IMR-90 (cell line): ENCODE measurements at regions not wholly inside any gene's neighbourhood (a gene's known extent, or its start where the extent isn't known, plus 50 kb on each side); places are given as distances from the start of the nearest gene placed in this dataset.

ENCODE experiments used
- ATAC-seq: fragments of 200-7000 bp; cut with Tn5 transposase; 2 replicates; pipeline ENCODE4 v1.9.1; 2020; ENCODE audit warnings: low read depth, mild to moderate bottlenecking, moderate library complexity
- BruUV-seq: library from RNA; stranded (reverse); fragments of 400-500 nt; replicated peaks from 2 replicates; lab custom pipeline; 2021; lab: Mats Ljungman, UMichigan
- CTCF ChIA-PET: fragments of 300-600 bp; formaldehyde crosslinking; extraction: SDS; loops from one replicate; lab custom pipeline; 2021; ENCODE audit warnings: antibody characterized with exemption; lab: Yijun Ruan, JAX
- POLR2A ChIA-PET: fragments of 300-600 bp; sonication (Branson Sonifier 250); formaldehyde crosslinking; loops from one replicate; lab custom pipeline; 2022; ENCODE audit warnings: antibody characterized with exemption; ENCODE audit not compliant: unreplicated experiment; lab: Charles Lee
- DNase-seq: peaks from one replicate; pipeline ENCODE4 v3.0.0; 2013
- H2AFZ ChIP-seq: replicated peaks from 2 replicates; pipeline ENCODE3; 2013; ENCODE audit warnings: low read length, mild to moderate bottlenecking; ENCODE audit not compliant: poor library complexity
- H2AK5ac ChIP-seq: 2 replicates; pipeline ENCODE4 v1.6.1; 2013; ENCODE audit warnings: low read depth, low read length, inconsistent platforms
- H2AK9ac ChIP-seq: replicated peaks from 2 replicates; pipeline ENCODE3; 2013; ENCODE audit warnings: mild to moderate bottlenecking, low read depth, low read length, moderate library complexity; ENCODE audit not compliant: poor library complexity
- H2BK120ac ChIP-seq: 2 replicates; pipeline ENCODE4 v1.6.1; 2013; ENCODE audit warnings: low read depth, low read length, inconsistent platforms
- H2BK15ac ChIP-seq: 3 replicates; pipeline ENCODE4 v1.6.1; 2013; ENCODE audit warnings: low read depth, low read length, inconsistent platforms
- H2BK20ac ChIP-seq: 2 replicates; pipeline ENCODE4 v1.6.1; 2013; ENCODE audit warnings: low read depth, mild to moderate bottlenecking, inconsistent platforms, low read length, moderate library complexity
- H2BK5ac ChIP-seq: 2 replicates; pipeline ENCODE4 v1.6.1; 2013; ENCODE audit warnings: mild to moderate bottlenecking, low read depth, low read length, inconsistent platforms; ENCODE audit not compliant: poor library complexity, severe bottlenecking
- H3K14ac ChIP-seq: replicated peaks from 2 replicates; pipeline ENCODE4 v1.6.1; 2013; ENCODE audit warnings: low read depth, low read length, inconsistent platforms
- H3K18ac ChIP-seq: 2 replicates; pipeline ENCODE4 v1.6.1; 2013; ENCODE audit warnings: low read depth, low read length, control low read depth
- H3K23ac ChIP-seq: 2 replicates; pipeline ENCODE4 v1.6.1; 2013; ENCODE audit warnings: low read depth, low read length, inconsistent platforms
- H3K27ac ChIP-seq: 2 replicates; pipeline ENCODE4 v1.5.1; 2013; ENCODE audit warnings: mild to moderate bottlenecking, control low read depth, low read length; ENCODE audit not compliant: insufficient read depth
- H3K27me3 ChIP-seq: 2 replicates; pipeline ENCODE4 v1.6.1; 2013; ENCODE audit warnings: low read length; ENCODE audit not compliant: control insufficient read depth, insufficient read depth
- H3K36me3 ChIP-seq: 2 replicates; pipeline ENCODE4 v1.6.1; 2013; ENCODE audit warnings: low read length, mixed read lengths; ENCODE audit not compliant: control insufficient read depth, insufficient read depth
- H3K4ac ChIP-seq: 2 replicates; pipeline ENCODE4 v1.6.1; 2013; ENCODE audit warnings: low read depth, low read length, inconsistent platforms
- H3K4me1 ChIP-seq: 2 replicates; pipeline ENCODE4 v1.6.1; 2013; ENCODE audit warnings: low read length, mixed read lengths; ENCODE audit not compliant: control insufficient read depth, insufficient read depth
- H3K4me2 ChIP-seq: 2 replicates; pipeline ENCODE4 v1.6.1; 2013; ENCODE audit warnings: low read depth, mild to moderate bottlenecking, control low read depth, low read length, moderate library complexity
- H3K4me3 ChIP-seq: 2 replicates; pipeline ENCODE4 v1.5.1; 2013; ENCODE audit warnings: low read depth, mild to moderate bottlenecking, control low read depth, low read length, moderate library complexity; ENCODE audit not compliant: insufficient read depth
- H3K56ac ChIP-seq: 2 replicates; pipeline ENCODE4 v1.6.1; 2013; ENCODE audit warnings: low read length, inconsistent platforms; ENCODE audit not compliant: insufficient read depth; ENCODE audit errors: extremely low read depth
- H3K79me1 ChIP-seq, 2 experiments: 2 replicates each; pipeline ENCODE4 v1.6.1; 2013; ENCODE audit warnings: low read length in 2 of 2, inconsistent platforms in 1 of 2, low read depth in 1 of 2
- H3K9ac ChIP-seq: 2 replicates; pipeline ENCODE4 v1.6.1; 2013; ENCODE audit warnings: low read depth, low read length, control low read depth
- H3K9me1 ChIP-seq: 2 replicates; pipeline ENCODE4 v1.6.1; 2013; ENCODE audit warnings: low read length, inconsistent platforms; ENCODE audit not compliant: insufficient read depth
- H3K9me3 ChIP-seq: 2 replicates; pipeline ENCODE4 v1.6.1; 2013; ENCODE audit warnings: low read length; ENCODE audit not compliant: control insufficient read depth, insufficient read depth
- H4K20me1 ChIP-seq: 2 replicates; pipeline ENCODE4 v1.6.1; 2013; ENCODE audit warnings: low read length, inconsistent platforms; ENCODE audit not compliant: insufficient read depth
- H4K5ac ChIP-seq: 2 replicates; pipeline ENCODE4 v1.6.1; 2013; ENCODE audit warnings: mild to moderate bottlenecking, low read depth, low read length, control low read depth
- H4K8ac ChIP-seq, 2 experiments: 2 replicates each; pipeline ENCODE4 v1.6.1; 2013; ENCODE audit warnings: low read depth in 2 of 2, low read length in 2 of 2, control low read depth in 1 of 2, inconsistent platforms in 1 of 2
- H4K91ac ChIP-seq: 2 replicates; pipeline ENCODE4 v1.6.1; 2013; ENCODE audit warnings: low read depth, low read length, inconsistent platforms; ENCODE audit not compliant: insufficient read depth
- BHLHE40 ChIP-seq: fragments of 150-350 bp; IDR thresholded peaks from 2 replicates; pipeline ENCODE4 v1.6.1; 2016; ENCODE audit warnings: mild to moderate bottlenecking, low read depth, low read length
- CEBPB ChIP-seq: IDR thresholded peaks from 2 replicates; pipeline ENCODE4 v1.6.1; 2012; ENCODE audit warnings: low read depth, low read length, improper control_type of control experiment
- CHD1 ChIP-seq: IDR thresholded peaks from 2 replicates; pipeline ENCODE4 v1.6.1; 2012; ENCODE audit warnings: low read depth, low read length, improper control_type of control experiment
- CTCF ChIP-seq: conservative IDR thresholded peaks from 2 replicates; pipeline ENCODE4 v1.5.1; 2012; ENCODE audit warnings: mild to moderate bottlenecking, low read depth, low read length, improper control_type of control experiment
- ELK1 ChIP-seq: fragments of 150-350 bp; IDR thresholded peaks from 2 replicates; pipeline ENCODE4 v1.6.1; 2016; ENCODE audit warnings: low read depth, mild to moderate bottlenecking, low read length, moderate library complexity, borderline replicate concordance
- FOS ChIP-seq: fragments of 150-350 bp; IDR thresholded peaks from 2 replicates; pipeline ENCODE4 v1.6.1; 2016; ENCODE audit warnings: low read depth, low read length
- MAFK ChIP-seq: IDR thresholded peaks from 2 replicates; pipeline ENCODE4 v1.6.1; 2012; ENCODE audit warnings: low read depth, low read length, improper control_type of control experiment
- MAZ ChIP-seq: IDR thresholded peaks from 2 replicates; pipeline ENCODE4 v1.6.1; 2012; ENCODE audit warnings: low read depth, mild to moderate bottlenecking, low read length, improper control_type of control experiment, moderate library complexity, borderline replicate concordance
- MXI1 ChIP-seq: IDR thresholded peaks from 2 replicates; pipeline ENCODE4 v1.6.1; 2012; ENCODE audit warnings: low read depth, mild to moderate bottlenecking, low read length, moderate library complexity, borderline replicate concordance
- NFE2L2 ChIP-seq: fragments of 150-350 bp; IDR thresholded peaks from 2 replicates; pipeline ENCODE4 v1.6.1; 2016; ENCODE audit warnings: low read depth, mild to moderate bottlenecking, low read length
- RAD21 ChIP-seq: IDR thresholded peaks from 2 replicates; pipeline ENCODE4 v1.6.1; 2012; ENCODE audit warnings: low read length, improper control_type of control experiment
- RCOR1 ChIP-seq: IDR thresholded peaks from 2 replicates; pipeline ENCODE4 v1.6.1; 2012; ENCODE audit warnings: mild to moderate bottlenecking, low read length, improper control_type of control experiment; ENCODE audit not compliant: insufficient replicate concordance
- RFX5 ChIP-seq: IDR thresholded peaks from 2 replicates; pipeline ENCODE4 v1.8.0; 2012; ENCODE audit warnings: low read depth, mild to moderate bottlenecking, low read length, moderate library complexity
- SMC3 ChIP-seq: fragments of 150-350 bp; IDR thresholded peaks from 2 replicates; pipeline ENCODE4 v1.6.1; 2016; ENCODE audit warnings: low read depth, mild to moderate bottlenecking, antibody characterized with exemption, low read length, moderate library complexity
- USF2 ChIP-seq: fragments of 150-350 bp; IDR thresholded peaks from 2 replicates; pipeline ENCODE4 v1.6.1; 2017; ENCODE audit warnings: mild to moderate bottlenecking, antibody characterized with exemption, low read length, low read depth
- WGBS, 2 experiments: methylation state at CpG; one replicate each; pipeline versions ENCODE4 v1.1.5 to v1.1.7; 2013; ENCODE audit warnings: missing lambda C conversion rate in 2 of 2; ENCODE audit not compliant: insufficient read length in 1 of 2; ENCODE audit errors: extremely low coverage in 2 of 2; 5-methylcytosine and 5-hydroxymethylcytosine counted together
- dilution Hi-C: fragments of 300-500 bp; cut with HindIII; formaldehyde crosslinking; loops from one replicate; pipeline ENCODE4 v1.14.3; 2018; ENCODE audit warnings: low sequenced_read_pairs; ENCODE audit not compliant: unreplicated experiment
- in situ Hi-C: fragments of 300-500 bp; cut with MboI; formaldehyde crosslinking; loops from 3 replicates; pipeline ENCODE4 v1.14.3; 2019; ENCODE audit warnings: low sequenced_read_pairs, inconsistent platforms, mixed read lengths
- intact Hi-C: fragments of 100-400 bp; cut with micrococcal nuclease; formaldehyde crosslinking; loops from 2 replicates; pipeline ENCODE4 v1.10.0; 2022

GRCh38 chr6:147122823-147123222 lies 81.4 kb upstream of the STXBP5 start:
- no peaks in the 10 kb centered on the region for H3K79me1 ChIP-seq
- H3K27me3 ChIP-seq: no peaks in the 10 kb centered on the region
- ATAC-seq: no peak
- no peak overlapping the region for H2BK5ac ChIP-seq
- H3K14ac ChIP-seq: no peak overlapping the region
- H3K18ac ChIP-seq: no peak overlapping the region
- H4K20me1 ChIP-seq: no peaks in the 10 kb centered on the region
- H3K4me3 ChIP-seq: no peak overlapping the region
- H2BK20ac ChIP-seq: no peak overlapping the region
- H4K5ac ChIP-seq: no peak overlapping the region
- no peak overlapping the region for H4K91ac ChIP-seq
- in situ Hi-C loops (no loop called here), intact Hi-C loops (no loop called here), dilution Hi-C loops (no loop called here)
- H3K9ac ChIP-seq: no peak overlapping the region
- ChIA-PET CTCF (interaction anchor here (0.6 kb wide), 1 partner anchor 58 kb away, joined by 6 read pairs; no protein-coding TSS in a partner anchor), POLR2A (no interaction called here)
- H2AFZ ChIP-seq: no peak overlapping the region
- H2BK120ac ChIP-seq: no peak overlapping the region
- H3K4me2 ChIP-seq: no peak overlapping the region
- no peak overlapping the region for H2BK15ac ChIP-seq
- H3K9me1 ChIP-seq: no peaks in the 10 kb centered on the region
- no peak for DNase-seq
- H3K4ac ChIP-seq: no peak overlapping the region
- no peak overlapping the region for H4K8ac ChIP-seq
- no TSS peak for BruUV-seq
- H3K9me3 ChIP-seq: no peaks in the 10 kb centered on the region; the same call in 1 of the 2 replicates
- TF ChIP-seq MXI1 (no peak), CHD1 (no peak), USF2 (no peak), ELK1 (no peak), CTCF (no peak), MAZ (no peak), RFX5 (no peak), MAFK (no peak), SMC3 (no peak), FOS (no peak), RCOR1 (no peak), NFE2L2 (no peak), BHLHE40 (no peak), RAD21 (no peak), CEBPB (no peak)
- H2AK9ac ChIP-seq: no peak overlapping the region
- no peak overlapping the region for H3K56ac ChIP-seq
- H3K36me3 ChIP-seq: no peaks in the 10 kb centered on the region
- H2AK5ac ChIP-seq: no peak overlapping the region
- H3K27ac ChIP-seq: no peak overlapping the region
- H3K4me1 ChIP-seq: no peaks in the 10 kb centered on the region
- WGBS, 2 experiments: no CpG with 5 or more reads among the region's 1 CpG
- no peak overlapping the region for H3K23ac ChIP-seq
